GM21528 (cell line): ENCODE measurements at regions not wholly inside any gene's neighbourhood (a gene's known extent, or its start where the extent isn't known, plus 50 kb on each side); places are given as distances from the start of the nearest gene placed in this dataset.

Experiments
- ATAC-seq: cut with Tn5 transposase; IDR thresholded peaks from one replicate; pipeline ENCODE4 v1.9.1; 2021; ENCODE audit warnings: mild to moderate bottlenecking, moderate library complexity; ENCODE audit not compliant: unreplicated experiment, low FRiP score

DNA sequence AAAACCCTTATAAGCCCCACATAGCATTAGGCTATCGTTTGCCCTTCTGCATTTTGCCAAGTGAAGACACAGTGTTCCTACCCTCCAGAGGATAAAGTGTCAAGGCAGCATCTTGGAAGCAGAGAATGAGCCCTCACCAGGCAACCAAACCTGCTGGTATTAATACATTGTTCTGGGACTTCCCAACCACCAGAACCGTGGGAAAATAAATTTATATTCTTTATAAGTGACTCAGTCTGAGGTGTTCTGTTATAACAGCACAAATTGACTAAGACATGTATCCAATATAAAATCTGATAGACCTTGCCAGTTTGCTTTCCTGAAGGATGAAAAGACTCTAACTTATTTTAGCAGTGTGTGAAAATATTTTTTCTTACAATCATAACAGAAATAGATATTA lies 792.5 kb upstream of the LRRC4C start:
- no peak for ATAC-seq

DNA sequence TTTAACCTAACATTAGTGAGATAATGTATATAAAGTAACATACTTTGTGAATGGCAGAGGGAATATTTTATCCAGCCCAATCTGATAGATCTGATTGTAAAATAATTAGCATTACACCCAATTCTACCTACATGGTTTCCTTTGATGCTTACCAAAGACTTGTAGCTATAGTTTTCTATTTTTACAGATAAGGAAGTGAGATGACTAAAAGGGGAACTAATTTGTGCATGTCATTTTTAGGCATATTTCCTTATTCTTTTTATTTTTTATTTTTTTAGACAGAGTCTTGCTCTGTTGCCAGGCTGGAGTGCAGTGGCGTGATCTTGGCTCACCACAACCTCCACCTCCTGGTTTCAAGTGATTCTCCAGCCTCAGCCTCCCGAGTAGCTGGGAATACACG lies 793.7 kb upstream of the LRRC4C start:
- ATAC-seq, result no peak

DNA sequence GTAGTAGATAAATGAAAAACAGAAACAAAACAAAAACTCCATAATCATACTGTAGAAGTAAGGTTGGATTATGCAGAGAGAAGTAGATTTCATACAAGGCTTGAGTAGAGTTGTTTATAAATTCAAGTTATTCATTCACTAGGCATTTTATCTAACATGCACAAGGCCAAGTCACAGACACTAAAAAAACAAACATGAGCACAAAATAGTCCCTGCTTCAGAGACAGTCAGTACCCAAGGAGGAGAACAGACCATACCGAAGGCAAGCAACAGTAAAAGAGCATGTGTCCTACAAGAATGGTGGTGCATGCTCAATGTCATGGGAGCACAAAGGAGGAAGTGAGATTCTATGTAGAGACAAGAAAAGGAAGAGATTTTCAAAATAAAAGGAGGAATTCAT lies 796.5 kb upstream of the LRRC4C start:
- no peak for ATAC-seq

DNA sequence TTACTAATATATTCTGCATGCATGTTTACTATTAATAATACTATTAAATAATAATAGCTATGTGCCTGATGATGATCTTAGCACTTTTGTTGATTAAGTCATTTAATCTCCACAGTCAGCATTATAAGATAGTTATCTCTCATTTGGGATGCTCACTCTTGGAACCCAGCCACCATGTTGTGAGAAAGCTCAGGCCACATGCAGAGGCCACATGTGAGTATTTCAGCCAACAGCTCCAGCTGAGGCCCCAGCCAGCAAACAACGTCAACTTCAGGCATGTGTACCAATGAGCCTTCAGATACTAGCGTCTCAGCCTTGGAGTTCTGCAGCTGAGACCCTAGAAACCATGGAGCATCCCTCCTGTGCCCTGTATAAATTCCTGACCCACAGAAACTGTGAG lies 798.1 kb upstream of the LRRC4C start:
- no peak for ATAC-seq

DNA sequence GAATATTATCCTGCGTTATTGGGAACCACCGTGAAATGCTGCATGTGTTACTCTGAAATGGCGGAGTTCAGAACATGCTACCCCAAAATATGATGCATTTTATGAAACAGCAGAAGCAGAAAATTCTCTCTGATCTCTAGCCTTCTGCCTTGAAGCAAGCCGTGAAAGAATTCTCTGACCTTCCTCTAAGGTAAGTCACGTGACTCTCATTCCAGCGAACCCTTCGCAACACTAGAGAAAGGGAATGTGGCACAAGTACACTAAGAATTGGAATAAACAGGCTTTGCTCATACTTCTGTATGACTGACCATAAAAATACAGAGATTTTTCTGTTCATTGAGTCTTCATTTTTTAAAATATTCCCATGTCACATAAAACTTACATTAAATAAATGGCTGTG lies 805.6 kb upstream of the LRRC4C start:
- no peak for ATAC-seq

DNA sequence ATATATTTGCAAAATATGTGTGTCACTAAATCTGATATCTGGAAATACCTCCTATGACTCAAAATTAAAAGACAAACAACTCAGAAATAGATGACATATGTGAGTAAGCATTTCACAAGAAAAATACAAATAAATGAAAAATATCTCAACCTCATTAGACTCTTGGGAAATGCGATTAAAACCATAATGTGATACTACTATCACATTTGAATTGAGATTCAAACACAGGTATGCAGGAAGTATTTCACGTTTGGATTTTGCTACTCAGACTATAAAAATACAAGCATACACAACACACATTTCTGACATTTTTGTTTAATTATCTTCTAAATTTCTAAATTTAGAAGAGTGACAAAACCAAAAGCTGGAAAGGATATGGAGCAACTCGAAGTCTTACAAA lies 811.9 kb upstream of the LRRC4C start:
- no peak for ATAC-seq

DNA sequence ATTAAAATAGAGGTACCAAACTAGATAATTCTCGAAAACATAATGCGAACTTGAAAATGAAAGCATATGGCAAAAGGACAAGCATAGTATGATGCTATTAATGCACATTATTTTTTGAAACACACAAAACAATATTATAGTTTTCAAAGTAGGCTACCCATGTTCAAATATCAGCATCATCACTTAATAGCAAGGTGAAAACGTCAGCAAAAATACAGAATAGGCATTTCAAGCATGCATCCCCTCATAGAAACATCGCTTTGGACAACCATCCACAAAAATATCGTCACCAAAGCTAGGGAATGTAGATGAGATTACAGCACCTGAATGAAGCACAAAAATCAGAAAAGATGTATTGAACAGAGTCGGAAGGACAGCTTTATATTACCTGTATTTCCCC lies 814.5 kb upstream of the LRRC4C start:
- ATAC-seq, result no peak

DNA sequence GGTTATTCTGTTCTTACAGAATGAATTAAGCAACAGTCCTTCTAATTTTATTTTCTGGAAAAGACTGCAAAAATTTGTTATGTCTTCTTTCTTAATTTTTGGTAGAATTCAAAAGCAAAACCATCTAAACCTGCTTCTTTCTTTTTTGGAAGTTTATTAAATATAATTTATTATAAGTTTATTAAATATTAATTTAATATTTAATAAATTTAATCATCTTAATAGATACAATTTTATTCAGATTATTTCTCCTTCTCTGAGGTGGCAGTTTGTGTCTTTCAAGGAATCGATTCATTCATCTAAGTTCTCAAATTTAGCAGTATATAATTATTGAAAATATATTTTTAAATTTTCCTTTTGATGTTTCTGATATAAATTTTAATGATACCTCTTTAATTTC lies 837.5 kb upstream of the LRRC4C start:
- no peak for ATAC-seq

DNA sequence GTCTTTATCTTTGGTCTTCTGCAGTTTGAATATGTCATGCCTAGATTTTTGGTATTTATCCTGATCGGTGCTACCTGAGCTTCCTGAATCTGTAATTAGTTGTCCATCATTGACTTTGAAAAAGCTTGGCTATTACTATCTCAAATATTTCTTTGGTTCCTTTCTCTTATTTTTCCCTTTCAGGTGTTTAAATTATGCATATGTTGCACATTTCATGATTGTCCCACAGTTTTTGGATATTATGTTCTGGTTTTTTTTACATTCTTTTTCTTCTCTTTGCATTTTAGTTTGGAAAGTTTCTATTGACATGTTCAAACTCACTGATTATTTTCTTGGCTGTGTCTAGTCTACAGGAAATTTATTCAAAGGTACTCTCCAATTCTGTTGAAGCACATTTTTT lies 840.3 kb upstream of the LRRC4C start:
- ATAC-seq, result no peak

DNA sequence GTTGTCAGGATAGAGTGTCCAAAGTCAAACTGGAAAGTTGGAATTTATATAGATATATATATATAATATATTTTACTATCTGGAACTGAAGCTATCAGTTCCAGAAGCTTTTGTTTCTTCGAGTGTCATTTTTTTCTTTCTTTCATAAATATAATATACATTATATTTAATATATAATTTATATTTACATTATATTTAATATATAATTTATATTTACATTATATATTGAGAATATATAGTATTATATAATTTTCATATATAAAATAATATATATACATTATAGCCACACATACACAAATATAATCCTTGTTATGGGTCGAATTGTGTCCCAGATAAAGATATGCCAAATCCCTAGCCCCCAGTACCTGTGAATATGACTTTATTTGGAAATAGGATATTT lies 842.3 kb upstream of the LRRC4C start:
- no peak for ATAC-seq

DNA sequence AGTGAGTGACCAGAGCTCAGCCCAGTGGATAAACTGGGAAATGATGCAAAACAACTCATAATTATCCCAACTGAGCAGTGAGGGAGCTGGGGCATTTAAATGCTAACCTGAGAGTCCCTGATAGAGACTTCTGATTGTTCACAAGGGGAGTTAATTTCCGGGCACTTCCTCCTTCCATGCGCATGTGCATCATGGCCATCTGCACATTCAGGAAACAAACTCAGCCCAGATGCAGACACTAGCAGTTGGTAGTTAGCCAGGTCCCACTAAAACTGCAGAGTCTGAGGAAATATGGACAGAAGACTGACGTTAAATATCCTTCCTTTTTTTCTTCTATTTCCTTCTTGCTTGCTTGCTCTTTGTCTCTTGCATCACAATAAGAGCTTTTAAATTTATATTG lies 852.1 kb upstream of the LRRC4C start:
- ATAC-seq, result no peak

DNA sequence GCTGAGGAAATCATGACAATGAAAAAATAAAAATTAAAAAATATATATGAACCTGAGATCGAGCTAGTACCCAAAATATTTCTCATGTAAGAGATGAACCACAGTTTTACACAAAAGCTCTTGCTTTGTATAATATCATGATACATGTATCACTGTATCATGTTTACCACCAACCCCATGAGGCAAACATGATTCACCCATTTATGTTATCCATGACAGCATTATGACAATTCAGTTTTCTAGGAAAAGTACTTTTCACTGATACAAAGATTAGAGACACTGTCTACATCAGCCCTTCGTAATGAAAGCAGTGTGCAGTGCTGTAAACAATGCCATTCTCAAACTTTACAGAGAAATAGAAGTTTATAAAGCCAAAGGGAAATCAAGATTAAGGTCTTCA lies 852.5 kb upstream of the LRRC4C start:
- no peak for ATAC-seq

DNA sequence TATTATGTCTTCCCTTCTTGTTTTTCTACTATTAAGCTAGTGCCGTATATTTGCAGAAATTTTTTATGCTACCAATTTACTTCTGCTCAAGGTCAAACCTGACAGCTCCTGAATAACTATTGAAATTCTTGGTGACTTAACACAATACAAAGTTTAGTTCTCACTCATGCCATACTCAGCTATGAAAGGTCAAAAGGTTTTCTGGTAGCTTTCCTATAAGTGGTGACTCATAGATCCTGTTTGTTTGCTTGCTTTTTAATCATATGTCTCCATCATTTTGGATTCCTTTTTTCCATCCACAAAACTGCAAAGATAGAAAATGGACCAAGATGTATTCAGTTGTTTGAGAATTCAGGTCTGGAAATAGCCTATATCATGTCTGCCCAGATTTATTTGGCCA lies 855.8 kb upstream of the LRRC4C start:
- ATAC-seq, result no peak

DNA sequence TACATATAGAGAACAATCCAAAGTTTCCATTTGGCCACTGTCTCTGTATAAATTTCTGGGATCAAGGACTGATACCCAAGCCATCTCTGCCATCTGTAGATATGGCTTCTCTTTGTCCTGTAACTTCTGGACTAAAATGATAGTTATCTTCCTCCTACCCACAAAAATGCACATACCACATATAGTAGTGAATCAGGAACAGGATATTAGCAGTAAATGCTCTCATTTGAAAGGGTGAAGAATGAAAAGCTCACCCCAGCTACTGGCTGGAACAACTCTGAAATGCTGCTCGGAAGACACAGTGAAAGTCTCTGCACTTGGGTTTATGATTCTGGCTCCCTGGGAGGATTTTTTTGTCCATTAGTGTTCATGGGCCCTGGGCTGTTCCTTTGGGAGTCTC lies 856.4 kb upstream of the LRRC4C start:
- ATAC-seq, result no peak

DNA sequence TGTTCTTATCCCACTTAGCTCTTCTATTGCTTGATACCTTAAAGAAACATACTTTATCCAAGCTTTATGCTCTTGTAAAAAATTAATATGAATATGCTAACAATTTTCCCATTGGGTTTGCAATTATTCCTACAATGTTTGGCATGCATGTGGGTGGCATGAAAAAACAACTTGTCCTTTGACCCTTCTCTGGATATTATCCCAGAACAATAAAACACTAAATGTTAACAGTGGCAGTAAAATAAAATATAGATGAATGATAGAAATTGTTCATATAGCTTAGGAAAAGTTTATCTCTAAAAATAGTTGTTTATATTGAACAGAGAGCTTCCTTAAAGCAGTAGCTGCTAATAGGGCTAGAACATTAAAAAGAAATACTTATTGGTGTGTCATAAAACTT lies 860.5 kb upstream of the LRRC4C start:
- no peak for ATAC-seq

DNA sequence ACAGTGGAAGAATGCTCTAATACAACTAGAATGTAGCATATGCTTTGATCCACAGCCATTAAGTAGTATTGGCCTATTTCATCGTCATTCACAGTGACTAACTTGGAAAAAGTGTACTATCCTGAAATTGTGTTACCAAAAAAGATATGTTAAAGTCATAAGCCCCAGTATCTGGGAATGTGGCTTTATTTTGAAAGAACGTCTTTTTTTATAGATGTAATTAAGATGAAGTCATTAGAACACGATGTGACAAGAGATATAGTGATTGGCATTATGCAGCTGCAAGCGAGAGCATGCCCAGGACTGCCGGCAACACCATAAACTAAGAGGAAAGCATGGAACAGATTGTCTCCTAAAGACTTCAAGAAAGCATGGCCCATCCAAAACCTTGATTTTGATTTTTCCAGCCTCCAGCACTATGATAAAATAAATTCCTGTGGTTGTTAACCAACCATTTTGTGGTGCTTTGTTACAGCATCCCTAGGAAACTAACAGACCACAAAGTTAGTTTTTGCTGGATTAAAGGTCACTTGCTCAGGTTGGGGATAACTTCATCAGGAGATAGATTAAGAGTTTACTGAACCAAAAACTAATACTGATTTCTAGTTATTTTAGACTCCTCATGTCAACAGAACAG lies 870.6 kb upstream of the LRRC4C start:
- ATAC-seq, result no peak

DNA sequence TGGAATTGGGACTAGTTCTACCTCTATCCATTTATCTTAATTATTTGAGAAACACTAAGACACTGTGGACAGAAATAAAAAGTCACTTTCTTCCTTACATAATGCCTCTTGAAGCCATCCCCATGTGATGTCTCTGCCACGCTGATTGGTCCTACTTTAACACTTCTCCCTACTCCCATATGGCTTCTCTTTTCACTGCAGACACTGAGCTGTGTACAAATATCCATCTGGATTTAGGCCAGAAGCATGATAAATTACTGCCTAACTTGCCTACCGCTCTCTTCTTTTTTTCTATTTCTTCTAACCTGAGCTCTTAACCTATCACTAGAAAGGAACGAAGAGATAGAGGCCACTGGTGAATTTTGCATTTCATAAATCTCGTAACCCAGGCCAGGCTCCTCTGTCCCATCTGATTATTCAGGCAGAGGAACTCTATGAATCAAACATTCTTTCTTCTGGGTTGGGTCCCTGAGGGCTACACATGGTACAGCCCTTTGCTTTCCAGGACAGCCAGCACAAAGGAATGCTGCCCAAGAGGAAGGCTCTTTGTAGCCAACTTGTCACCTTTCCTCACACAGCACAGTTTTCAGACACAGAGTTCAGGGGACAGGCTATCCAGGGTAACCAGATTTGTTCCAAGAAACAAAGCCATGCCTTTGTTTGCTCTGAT lies 878.5 kb upstream of the LRRC4C start:
- no peak for ATAC-seq

DNA sequence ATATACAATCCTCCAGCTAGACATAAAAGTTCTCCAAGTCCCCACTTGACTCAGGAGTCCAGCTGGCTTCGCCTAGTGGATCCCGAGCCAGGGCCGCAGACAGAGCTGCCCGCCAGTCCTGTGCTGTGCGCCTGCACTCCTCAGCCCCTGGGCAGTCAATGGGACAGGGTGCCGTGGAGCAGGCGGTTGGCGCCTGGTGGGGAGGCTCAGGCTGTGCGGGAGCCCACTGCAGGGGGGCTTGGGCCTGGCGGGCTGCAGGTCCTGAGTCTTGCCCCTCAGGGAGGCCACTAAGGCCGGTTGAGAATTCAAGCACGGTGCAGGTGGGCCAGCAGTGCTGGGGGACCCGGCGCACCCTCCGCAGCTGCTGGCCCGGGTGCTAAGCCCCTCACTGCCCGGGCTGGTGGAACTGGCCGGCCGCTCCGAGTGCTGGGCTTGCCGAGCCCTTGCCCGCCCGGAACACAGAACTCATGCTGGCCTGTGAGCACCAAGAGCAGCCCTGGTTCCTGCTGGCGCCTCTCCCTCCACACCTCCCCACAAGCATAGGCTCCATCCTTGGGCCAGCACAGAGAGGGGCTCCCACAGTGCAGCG lies 884.8 kb upstream of the LRRC4C start:
- ATAC-seq, result no peak

DNA sequence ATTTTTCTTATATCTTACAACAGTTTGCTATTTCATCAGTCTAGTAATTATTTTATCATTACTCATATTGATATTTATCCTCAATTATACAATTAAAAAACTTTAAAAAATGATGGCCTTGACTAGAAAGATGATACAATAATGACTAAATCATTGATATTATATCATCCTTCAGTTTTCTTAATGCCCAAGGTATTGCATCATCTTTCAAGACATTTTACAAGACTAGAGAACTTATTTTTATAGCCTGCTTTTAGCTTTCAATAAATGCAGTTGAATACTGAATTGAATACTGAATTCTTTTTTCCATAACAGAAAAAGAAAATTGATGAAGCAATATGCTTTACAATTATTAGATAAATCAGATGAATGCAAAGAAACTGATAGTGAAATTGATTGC lies 886.5 kb upstream of the LRRC4C start:
- ATAC-seq, result no peak

DNA sequence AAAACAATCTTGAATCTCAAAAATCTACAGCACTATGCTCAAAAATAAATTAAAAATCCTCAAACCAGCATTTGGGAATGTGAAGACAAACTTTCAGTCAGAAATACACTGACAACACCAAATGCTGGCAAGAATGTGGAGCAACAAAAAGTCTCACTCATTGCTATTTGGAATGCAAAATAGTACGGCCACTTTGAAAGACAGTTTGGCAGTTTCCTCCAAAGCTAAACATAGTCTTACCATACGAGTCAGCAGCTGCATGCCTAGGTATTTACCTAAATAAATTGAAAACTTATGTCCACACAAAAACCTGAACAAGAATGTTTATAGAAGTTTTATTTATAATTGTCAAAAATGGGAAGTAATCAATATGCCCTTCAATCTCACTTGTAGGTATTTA lies 904.2 kb upstream of the LRRC4C start:
- no peak for ATAC-seq

DNA sequence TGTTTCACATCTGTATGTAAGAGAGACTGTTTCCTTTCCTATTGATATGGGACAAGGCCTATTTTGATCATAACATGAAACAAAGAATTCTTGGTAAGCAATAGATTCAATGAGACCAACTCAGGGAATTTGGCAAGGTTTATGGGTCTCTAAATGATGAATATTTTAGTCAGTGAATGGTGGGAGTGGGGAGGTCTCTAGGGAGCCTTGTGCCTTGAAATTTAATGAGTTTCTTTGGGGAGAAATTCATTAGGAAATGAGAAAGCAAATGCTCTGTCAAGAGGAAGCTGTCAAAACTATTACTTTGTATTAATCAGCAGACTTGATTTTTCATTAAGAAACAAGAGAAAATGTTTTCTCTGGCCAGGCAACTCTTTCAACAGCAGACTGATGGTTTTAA lies 921.7 kb upstream of the API5 start:
- no peak for ATAC-seq

DNA sequence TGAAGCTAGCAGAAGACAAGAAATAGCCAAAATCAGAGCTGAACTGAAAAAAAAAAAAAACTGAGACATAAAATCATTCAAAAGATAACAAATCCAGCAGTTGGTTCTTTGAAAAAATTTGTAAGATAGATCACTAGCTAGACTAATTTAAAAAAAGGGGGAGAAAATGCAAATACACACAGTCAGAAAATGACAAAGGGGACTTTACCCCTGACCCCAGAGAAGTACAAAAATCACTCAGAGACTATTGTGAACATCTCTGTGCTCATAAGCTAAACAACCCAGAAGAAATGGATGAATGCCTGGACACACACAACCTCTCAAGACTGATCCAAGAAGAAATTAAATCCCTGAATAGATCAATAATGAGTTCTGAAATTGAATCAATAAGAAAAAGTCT lies 914.3 kb upstream of the API5 start:
- ATAC-seq, result no peak
